Stimulated activated CD4-positive, alpha-beta T cell treated with anti-CD3 and anti-CD28 coated beads, Interleukin-4, amount 100 ng/mL, for 24 hours (primary cell): ENCODE measurements at regions not wholly inside any gene's neighbourhood (a gene's known extent, or its start where the extent isn't known, plus 50 kb on each side); places are given as distances from the start of the nearest gene placed in this dataset.
"Not testable (repeated sequence)": the region's sequence is repeated elsewhere in the genome, so short reads cannot be mapped to it uniquely, and the experiment has no call there.

Experiments used
- DNase-seq: peaks from one replicate; pipeline ENCODE4 v3.0.0-alpha.2; 2020

DNA sequence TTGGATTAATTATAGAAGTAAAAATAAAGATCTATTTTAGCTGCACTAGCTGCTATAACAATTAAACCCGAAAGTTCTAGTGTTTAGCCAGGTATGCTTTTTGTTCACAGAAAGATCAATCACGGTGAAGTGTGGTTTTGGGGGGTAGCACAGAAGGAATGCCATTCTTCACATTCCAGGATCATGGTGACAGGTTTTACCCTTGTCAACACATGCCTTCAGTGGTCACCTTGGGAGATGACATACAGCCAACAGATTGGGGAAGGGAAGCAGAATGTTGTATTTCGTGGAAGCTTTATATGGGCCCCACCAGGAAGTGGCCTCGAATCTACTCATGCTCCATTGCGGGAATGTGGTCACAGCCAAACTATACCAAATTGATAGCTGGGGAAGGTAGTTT is 753.6 kb downstream of the RAPGEF2 start:
- DNase-seq = no peak

DNA sequence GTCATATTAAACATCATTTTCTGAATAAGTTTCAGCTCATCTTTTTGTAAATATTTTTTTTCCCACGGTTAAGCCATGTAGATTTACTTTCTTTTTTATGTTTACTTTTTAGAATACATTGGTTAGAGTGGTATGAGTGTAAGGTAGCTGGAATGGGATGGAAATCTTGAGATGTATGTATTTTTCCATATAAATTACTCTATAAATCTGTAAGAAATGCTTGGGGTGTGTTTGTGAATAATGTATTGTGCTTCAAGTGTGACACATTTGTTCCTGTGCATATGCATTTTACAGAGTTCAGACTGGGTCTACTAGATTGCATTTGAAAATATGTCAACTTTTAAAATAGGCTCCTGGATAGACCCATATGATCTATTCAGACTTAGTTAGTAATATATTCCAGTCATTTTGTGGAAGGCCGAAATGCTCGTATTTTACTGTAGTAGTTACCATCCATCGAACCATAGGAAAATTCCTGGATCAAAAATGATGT is 756.8 kb downstream of the RAPGEF2 start:
- no peak for DNase-seq

DNA sequence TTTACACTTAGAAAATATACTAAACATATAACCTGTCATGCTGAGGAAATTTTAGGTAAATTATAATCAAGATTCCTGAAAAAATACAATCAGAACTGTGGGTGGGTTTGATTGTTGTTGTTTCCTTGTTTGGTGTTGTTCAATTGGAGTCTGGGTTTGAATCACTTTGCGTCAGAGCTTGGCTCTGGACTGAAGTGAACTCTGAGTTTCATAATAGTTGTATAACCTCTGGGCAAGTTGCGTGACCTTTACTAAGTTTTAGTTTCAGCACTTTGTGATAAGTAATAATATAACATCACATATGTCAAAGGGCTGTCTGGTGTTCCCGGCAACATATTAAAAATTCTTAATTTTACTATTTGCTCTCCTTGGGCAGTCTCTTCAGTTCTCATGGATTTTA is 758.1 kb downstream of the RAPGEF2 start:
- no peak for DNase-seq

DNA sequence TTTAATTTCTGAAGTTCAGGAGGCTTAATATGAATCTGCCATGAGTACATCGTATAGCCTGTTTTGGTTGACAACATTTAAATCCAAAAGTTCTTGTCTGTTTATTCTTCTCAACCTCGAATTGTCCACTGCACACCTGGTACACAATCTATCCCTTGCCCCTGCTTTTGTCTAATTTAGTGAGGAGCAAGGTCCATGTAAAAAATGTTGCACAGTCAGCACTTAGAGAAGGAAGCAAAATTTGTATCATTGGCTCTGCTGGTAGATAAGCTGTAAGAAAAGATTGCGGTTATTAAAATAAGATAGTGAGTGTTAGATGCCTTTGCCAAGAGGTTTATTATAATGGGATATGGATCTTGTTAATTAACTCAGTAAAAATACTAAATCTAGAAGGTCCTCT is 761.5 kb downstream of the RAPGEF2 start:
- DNase-seq = no peak

DNA sequence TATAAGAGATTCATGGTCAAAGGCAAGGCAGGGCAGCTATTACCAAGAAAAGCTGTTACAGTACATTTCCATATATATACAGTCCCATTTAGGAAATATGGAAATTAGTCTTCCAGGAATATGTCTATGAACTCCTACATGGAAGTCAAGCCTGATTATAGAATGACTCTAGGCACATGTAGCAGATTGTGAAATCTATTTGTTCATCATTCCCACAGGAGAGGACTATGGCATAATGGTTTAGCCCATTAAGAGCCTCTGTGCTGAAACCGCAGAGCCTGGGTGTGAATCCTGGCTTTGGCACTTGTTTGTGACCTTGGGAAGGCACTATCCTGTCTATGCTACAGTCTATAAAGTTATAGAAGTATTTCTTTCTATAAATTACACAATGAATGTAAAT is 764.8 kb downstream of the RAPGEF2 start:
- DNase-seq = no peak

DNA sequence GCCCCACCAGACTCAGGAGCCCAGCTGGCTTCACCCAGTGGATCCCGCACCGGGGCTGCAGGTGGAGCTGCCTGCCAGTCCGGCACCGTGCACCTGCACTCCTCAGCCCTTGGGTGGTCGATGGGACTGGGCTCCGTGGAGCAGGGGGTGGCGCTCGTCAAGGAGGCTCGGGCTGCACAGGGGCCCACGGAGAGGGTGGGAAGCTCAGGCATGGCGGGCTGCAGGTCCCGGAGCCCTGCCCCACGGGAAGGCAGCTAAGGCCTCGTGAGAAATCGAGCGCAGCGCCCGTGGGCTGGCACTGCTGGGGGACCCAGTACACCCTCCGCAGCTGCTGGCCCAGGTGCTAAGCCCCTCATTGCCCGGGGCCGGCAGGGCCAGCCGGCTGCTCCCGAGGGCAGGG is 766.1 kb downstream of the RAPGEF2 start:
- not testable (repeated sequence) for DNase-seq

DNA sequence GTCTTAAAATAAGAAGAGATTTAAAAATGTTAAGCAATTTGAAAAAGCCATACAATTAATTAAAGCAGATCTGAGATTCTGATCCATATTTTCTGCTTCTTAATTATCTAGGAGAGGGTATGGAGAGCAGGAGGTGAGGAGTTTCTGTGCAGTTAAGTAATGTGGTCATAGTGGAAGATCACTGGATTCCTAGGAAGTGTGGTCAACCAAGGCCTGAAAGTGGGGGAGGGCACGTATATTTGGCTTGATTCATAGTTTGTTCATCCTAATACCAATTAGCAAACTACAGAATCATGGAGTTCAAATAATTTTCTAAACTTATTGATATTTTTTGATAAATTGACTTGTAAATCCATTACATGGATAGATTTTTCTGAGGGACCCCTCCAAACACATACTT is 768.3 kb downstream of the RAPGEF2 start:
- DNase-seq = no peak

DNA sequence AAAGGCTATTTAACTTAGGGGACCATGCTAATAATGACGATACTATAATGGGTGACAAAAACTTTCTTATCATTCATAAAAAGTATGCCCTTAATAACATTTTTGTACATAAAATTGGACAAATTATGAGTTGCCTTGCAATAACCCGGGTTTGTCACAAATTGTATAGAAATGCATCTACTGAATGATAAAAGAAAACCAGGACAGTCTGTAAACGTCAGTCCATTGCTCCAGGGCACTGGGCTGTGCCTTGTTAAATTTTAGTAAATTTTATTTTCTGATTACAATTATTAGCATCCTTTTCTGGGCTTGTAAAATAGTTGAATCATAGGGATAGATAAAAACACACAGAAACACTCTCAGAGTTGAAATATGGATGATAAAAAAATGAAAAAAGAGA is 778.3 kb downstream of the RAPGEF2 start:
- DNase-seq = no peak

DNA sequence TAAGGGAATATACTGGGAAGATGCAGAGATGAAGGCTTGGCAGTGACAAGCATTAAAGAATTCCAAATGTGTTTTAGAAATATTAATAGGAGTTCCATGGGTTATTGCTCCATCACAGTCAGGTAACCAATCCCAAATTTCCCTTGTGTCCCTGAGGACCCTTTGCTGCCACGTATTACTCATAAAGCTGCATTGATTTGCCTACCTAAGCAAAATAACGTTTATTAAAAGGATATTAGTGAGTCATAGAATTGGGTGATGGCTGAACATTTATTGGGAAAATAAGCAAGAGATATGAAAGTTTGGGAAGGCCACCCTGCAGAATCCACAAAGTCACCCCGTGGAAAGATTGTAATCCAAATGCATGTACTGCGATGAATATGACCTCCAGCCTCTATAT is 782.1 kb downstream of the RAPGEF2 start:
- DNase-seq = no peak

DNA sequence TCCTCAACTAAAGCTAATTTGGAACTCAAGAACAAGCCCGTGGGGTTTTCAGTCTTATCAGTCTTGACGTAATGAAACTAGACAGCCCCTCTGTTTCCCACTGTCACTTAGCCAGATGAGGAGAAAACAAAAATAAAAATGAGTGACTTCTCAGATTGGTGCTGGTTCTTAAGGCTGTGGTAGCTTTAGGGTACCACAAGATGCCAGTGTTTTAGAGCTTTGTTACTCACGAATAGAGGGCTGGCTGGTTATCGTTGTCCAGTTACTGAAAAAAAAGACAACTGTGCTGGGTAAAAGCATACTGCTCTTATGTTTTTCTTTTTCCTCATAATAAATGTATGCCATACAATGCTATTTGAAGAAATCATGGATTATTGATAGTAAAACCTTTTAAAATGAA is 796.7 kb downstream of the RAPGEF2 start:
- DNase-seq = no peak

DNA sequence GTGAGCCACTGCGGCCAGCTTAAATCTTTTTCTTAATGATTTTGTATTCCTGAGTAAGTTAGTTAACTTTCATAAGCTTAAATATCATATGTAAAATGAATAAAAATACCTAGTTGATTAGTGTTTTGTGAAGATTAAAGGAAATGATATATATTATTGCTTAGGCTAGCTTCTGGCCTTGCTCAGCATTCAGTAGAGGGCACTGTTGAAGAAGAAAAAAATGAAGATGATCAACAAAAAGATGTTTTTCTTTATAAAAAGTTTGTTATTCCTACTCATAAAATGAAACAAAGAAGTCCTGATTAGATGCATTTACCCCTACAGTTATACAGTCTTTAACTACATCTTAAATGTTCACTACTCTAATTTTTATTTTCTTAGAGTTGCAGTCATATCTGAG is 797.7 kb downstream of the RAPGEF2 start:
- DNase-seq = no peak

DNA sequence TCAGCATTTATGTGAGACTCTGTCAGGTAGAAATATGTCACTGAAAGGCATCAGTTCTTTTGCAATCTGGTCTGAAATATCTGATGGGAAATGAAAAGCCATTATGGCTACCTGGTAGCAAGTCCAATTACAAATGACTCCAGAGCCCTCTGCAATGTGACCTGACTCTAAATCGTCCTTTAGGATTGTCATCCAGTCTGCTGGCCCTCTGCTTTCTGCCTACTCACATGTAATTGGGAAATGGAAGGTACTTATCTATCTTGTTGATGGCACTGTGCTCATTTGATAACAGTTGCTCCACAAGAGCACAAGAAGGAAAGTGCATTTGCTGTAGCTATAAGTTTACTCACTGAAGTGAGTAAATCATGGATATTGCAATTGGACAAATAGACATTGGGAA is 799.8 kb downstream of the RAPGEF2 start:
- DNase-seq = no peak

DNA sequence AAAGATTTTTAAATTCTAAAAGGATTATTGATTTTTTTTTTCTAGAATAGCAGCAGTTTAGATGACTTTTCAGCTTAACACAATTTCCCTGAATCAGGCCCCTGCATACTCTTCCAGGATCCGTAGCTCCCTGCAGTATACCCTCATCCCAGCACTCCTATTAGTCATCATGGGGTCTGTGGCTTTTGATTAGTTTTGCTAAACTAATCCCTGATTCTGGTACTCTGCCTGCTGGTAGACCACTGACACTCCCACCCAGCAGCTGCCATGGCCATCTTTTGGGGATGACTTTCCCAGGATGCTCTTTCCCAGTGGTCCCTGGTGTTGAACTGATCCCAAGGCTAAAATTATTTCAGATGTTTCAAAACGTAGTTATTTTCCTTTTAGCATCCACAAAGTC is 802.0 kb downstream of the RAPGEF2 start:
- no peak for DNase-seq

DNA sequence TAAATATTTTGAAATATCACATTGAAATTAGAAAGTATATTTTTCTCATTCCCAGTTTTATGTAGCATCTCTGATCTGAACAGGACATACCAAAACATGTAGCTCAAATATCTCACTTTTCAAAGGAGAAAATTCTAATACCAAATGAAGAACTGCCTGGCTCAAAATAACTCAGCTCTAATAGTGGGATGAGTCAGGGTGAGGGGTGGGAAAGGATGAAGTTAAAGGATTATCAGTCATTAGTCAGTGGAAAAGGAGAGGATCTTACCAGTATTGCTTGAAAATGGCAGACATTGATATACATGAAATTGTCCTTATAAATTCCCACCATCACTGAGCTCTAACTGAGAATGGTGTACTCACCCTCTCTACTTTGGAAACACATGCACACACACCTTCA is 803.2 kb downstream of the RAPGEF2 start:
- no peak for DNase-seq

DNA sequence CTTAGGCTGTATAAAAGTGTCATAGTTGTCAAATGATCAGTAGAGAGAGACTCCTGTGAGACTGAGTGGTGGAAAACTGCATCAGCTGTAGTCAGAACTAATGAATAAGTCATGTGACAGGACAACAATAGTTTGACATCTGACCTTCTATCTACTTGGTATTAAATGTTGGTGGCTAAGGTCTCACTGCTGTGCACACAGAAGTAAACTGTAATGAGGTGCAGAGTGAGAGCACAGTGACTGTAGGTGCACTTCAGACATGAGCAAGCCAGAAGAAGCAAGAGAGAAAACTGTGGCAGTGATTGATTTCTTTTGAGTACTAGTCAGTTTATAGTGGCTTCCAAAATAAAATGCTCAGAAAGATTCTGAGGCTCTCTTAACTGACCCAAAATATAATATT is 803.6 kb downstream of the RAPGEF2 start:
- DNase-seq = no peak

DNA sequence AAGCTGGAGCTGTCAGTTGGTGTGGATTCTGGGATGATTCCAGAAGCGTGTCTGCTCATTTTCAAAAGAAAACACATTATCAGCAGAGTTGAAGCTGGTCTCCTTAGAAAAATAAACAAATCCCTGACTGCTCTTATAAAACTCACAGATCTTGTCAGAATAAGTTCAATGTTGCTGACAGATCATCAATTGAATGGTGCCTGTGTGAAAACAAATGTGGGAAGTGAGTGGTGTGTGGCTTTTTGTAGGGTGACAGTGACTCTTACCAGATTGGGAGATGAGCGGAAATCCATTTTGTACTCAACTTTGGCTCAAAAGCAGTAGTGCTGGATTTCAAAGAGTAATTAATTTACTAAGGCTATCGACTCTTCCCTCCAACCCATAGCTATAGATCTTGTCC is 807.8 kb downstream of the RAPGEF2 start:
- DNase-seq = no peak

DNA sequence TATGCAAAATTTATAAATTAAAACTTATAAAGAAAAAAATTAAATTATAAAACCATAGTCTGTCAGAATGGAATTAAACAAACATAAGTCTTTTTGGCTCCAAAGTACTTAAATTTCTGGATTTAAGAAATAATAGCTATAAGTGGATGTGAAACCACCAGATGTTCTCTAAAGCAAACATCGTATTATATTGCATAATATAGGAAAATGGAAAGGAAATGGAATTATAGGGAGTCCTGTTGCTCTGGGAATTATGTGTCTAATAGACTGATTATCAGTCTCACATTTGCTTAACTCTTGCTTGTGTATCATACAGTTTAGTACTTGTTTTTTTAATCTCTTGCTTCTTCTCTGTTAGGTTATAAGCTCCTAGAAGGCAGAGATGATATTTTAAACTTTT is 819.2 kb downstream of the RAPGEF2 start:
- DNase-seq = no peak

DNA sequence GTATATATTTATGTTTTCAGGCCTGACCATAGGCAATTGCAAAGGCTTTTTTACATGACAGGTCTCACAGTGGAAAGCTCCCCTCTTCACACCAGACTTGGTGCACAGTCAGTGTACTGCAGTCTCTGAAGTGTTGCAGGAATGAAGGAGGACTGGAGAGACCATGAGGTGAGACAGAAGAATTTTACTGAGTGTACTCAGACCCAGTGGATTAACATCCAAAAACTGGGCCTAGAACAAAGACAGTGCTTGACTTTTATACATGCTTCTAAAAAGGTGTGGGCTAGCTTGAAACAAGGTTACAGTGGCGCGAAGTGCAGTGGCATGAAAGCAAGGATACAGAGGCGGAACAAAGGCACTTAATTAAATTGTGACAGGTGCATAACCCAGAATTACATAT is 822.9 kb downstream of the RAPGEF2 start:
- no peak for DNase-seq

DNA sequence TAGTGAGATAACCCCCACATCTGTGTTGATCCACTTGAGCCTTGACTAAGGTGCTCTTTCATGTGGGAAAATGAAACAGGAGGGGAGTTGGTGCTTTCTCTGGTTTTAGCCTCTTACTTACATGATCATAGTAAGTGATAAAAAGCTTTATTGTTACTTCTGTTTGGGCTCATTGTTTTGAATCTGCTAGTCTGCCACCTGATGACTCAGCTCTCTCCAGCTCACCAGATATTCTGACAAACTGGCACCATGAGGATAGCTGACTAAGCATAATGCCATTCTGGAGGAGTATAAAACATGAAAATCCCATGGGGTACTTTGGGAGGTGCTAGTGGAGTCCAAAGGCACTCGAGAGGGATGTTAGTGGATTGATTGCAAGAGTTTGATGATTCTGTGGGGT is 824.0 kb downstream of the RAPGEF2 start:
- DNase-seq = no peak

DNA sequence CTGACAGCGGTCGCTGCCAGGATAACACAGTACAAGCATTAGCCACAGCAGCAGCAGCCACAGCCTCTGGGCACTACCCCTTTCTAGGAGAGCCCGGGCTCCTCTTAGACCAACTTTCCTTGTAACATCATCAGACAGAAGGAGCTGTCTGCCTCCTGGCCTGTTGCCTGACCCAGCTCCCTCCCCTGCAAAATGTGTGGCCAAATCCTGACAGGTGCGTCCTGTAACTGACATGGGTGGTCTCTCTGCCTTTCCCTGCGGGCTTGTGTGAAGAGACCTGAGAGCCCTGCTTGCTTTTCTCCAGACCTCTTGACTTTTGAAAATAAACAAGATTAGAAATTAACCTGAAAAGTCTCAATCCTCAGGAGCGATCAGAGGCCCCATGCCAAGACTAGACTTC is 824.9 kb downstream of the RAPGEF2 start:
- no peak for DNase-seq

DNA sequence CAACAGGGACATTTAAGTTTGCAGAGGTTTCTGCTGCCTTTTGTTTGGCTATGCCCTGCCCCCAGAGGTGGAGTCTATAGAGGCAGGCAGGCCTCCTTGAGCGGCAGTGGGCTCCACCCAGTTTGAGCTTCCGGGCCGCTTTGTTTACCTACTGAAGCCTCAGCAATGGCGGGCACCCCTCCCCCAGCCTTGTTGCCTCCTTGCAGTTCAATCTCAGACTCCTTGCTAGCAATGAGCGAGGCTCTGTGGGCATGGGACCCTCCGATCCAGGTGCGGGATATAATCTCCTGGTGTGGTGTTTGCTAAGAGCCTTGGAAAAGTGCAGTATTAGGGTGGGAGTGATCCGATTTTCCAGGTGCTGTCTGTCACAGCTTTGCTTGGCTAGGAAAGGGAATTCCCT is 831.7 kb downstream of the RAPGEF2 start:
- DNase-seq = not testable (repeated sequence)

DNA sequence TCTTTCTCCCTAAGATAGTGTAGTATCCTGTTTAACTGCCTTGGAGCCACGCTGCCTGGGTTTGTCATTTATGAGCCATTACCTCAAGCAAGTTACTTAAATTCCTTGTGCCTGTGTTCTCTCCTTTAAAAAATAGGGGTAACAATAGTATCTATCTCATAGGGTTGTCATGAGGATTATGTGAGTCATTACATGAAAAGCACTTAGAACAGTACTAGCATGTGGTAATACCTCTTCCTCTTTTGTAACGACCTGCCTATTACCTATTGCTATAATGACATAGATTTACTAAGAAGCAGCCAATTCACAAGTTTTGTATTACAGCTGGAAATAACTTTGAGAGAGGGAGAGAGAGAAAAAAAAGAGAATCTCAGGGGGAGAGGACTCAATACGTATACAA is 834.7 kb downstream of the RAPGEF2 start:
- DNase-seq = no peak

DNA sequence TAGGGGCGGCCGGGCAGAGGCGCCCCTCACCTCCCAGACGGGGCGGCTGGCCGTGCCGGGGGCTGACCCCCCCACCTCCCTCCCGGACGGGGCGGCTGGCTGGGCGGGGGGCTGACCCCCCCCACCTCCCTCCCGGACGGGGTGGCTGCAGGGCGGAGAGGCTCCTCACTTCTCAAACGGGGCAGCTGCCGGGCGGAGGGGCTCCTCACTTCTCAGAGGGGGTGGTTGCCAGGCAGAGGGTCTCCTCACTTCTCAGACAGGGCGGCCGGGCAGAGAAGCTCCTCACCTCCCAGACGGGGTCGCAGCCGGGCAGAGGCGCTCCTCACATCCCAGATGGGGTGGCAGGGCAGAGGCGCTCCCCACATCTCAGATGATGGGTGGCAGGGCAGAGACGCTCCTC is 836.8 kb downstream of the RAPGEF2 start:
- not testable (repeated sequence) for DNase-seq

DNA sequence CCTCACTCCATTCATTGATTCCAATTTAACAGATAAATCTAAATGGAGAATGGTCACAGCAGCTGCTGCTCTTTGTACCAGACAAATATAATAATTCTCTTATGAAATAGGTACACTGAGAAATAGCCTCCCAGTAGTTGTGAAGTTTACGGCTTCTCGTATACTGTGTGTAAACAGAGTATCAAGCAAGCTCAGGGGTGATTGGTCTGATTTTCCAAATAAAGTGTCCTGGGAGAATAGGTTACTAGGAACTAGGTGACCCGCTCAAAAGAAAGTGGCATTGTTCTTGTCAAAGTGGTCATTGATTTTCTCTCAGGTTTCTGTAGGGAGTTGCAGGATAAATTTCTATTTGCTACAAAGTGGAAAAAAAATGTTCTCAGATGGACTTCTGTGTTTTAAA is 838.2 kb downstream of the RAPGEF2 start:
- no peak for DNase-seq

DNA sequence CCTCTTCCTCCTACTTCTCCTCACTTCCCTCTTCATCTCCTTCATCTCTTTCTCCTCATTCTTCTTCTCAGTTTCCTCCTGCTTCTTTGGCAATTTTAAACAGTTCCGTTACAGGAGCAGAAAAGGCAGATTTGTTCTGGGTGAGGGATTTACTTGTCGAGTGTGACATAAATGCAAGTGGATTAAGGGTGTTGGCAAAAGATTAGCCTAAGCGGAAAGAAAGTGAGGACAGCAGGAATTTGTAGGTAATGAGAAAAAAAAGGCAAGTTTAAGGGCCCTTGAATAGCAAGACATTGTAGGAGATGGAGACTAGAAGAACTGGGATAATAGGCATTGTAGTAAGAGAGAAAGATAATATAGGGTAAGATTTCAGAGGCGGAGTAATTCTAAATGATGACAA is 841.6 kb downstream of the RAPGEF2 start:
- no peak for DNase-seq

DNA sequence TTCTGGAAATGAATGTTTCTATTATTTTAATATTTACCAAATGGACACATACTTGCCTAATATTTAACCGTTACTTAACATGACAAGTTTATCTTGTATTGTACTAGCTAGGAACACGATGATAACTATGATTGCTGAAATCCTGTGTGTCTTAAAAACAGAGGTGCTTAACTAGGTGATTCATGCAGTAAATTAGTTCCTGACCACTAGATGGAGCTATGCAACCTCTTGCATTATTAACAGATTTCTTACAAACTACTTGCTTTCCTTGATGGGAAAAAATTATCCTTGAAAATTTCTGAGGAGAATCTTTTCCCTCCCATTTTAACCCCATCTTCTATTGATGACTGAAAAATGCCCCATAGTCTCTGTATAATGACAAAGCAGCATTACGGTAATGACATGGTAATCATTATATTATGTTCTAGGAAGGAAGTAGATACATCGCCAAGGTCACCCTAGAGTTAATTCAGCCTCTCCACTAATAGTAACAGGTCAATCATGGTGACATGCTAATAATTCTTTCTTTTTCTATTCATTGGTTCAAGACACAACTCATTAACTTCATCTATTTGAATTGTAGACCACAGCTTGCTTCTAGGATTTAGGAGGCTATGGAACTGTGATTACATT is 844.2 kb downstream of the RAPGEF2 start:
- no peak for DNase-seq
